Testis (tissue), 2 donors: ENCODE measurements at regions not wholly inside any gene's neighbourhood (a gene's known extent, or its start where the extent isn't known, plus 50 kb on each side); places are given as distances from the start of the nearest gene placed in this dataset.

Experiments
- CTCF ChIP-seq, 3 experiments: fragments of 450-650 bp in 2 of 3; fragments of 200-600 bp in 1 of 3; sonication (generic) in 1 of 3; IDR thresholded peaks; one replicate each; pipeline ENCODE4 v1.5.1; 2016 to 2019; ENCODE audit warnings: antibody characterized with exemption in 3 of 3, mild to moderate bottlenecking in 2 of 3, moderate library complexity in 1 of 3
- POLR2A ChIP-seq: fragments of 450-650 bp; IDR thresholded peaks from one replicate; pipeline ENCODE4 v1.6.1; 2017; ENCODE audit warnings: antibody characterized with exemption, mild to moderate bottlenecking, moderate library complexity

GRCh38 chr4:58600290-58600689 lies 1490.1 kb upstream of the IGFBP7 start:
- TF ChIP-seq CTCF (IDR thresholded peaks at IDR 0.05) (no peak), POLR2A (no peak)
